ENCODE measurements at regions not wholly inside any gene's neighbourhood (a gene's known extent, or its start where the extent isn't known, plus 50 kb on each side); places are given as distances from the start of the nearest gene placed in this dataset.

GRCh38 chr10:120988751-120989150, 137.6 kb downstream of the WDR11 start:
- Histone ChIP-seq H3K4me3 (ENCODE audit: low read length) (no peak overlapping the region), H4K20me1 (ENCODE audit: insufficient read depth) (no peaks in the 10 kb centered on the region), H3F3A (ENCODE audit: insufficient read depth, low read length, poor library complexity, severe bottlenecking) (no peaks in the 10 kb centered on the region), H3K9me3 (ENCODE audit: low read length) (no peaks in the 10 kb centered on the region), H3K36me3 (ENCODE audit: insufficient read depth, low read length) (no peaks in the 10 kb centered on the region), H3K9ac (ENCODE audit: low read length) (no peak overlapping the region), H3K27me3 (ENCODE audit: insufficient read depth, low read depth, low read length) (no peaks in the 10 kb centered on the region), H2AFZ (ENCODE audit: low read depth, low read length) (no peak overlapping the region), H3K27ac (ENCODE audit: low read length) (no peak overlapping the region), H3K79me2 (replicated peaks; ENCODE audit: insufficient read depth, low read length) (no peaks in the 10 kb centered on the region), H3K4me2 (ENCODE audit: low read length) (no peak overlapping the region), H3K9me2 (ENCODE audit: insufficient read depth, low read length) (no peaks in the 10 kb centered on the region)
- no peak for TF ChIP-seq CTCF (IDR thresholded peaks at IDR 0.05; ENCODE audit: poor library complexity, severe bottlenecking)
- TF ChIP-seq EZH2 (IDR thresholded peaks at IDR 0.05; ENCODE audit: borderline replicate concordance, insufficient read depth, low read length, poor library complexity, severe bottlenecking): no peak
- no peak for TF ChIP-seq EP300 (conservative IDR thresholded peaks at IDR 0.05; ENCODE audit: poor library complexity, severe bottlenecking)
- TF ChIP-seq REST (IDR thresholded peaks at IDR 0.05; ENCODE audit: borderline replicate concordance): no peak
- no peak for TF ChIP-seq POLR2AphosphoS5 (IDR thresholded peaks at IDR 0.05)
- no peak for TF ChIP-seq TAF1 (IDR thresholded peaks at IDR 0.05; ENCODE audit: low read depth)
- no peak for TF ChIP-seq SMC3 (conservative IDR thresholded peaks at IDR 0.05; ENCODE audit: poor library complexity)
- no peak for TF ChIP-seq RAD21 (conservative IDR thresholded peaks at IDR 0.05)
- TF ChIP-seq MXI1 (conservative IDR thresholded peaks at IDR 0.05; ENCODE audit: poor library complexity, severe bottlenecking): no peak

- no peaks in the 10 kb centered on the region for H3F3A ChIP-seq (ENCODE audit: insufficient read depth, low read length, poor library complexity, severe bottlenecking)
- H3K9me3 ChIP-seq (ENCODE audit: low read length): no peaks in the 10 kb centered on the region
- H4K20me1 ChIP-seq (ENCODE audit: insufficient read depth): no peaks in the 10 kb centered on the region
- no peak overlapping the region for H3K27ac ChIP-seq (ENCODE audit: low read length)
- H3K9me2 ChIP-seq (ENCODE audit: insufficient read depth, low read length): no peaks in the 10 kb centered on the region
- H3K4me3 ChIP-seq (ENCODE audit: low read length): no peak overlapping the region
- H3K4me2 ChIP-seq (ENCODE audit: low read length): no peak overlapping the region
- no peaks in the 10 kb centered on the region for H3K79me2 ChIP-seq (replicated peaks; ENCODE audit: insufficient read depth, low read length)
- H2AFZ ChIP-seq (ENCODE audit: low read depth, low read length): no peak overlapping the region
- TF ChIP-seq EP300 (conservative IDR thresholded peaks at IDR 0.05; ENCODE audit: poor library complexity, severe bottlenecking) (no peak), RAD21 (conservative IDR thresholded peaks at IDR 0.05) (no peak), POLR2AphosphoS5 (IDR thresholded peaks at IDR 0.05) (no peak), EZH2 (IDR thresholded peaks at IDR 0.05; ENCODE audit: borderline replicate concordance, insufficient read depth, low read length, poor library complexity, severe bottlenecking) (no peak), CTCF (IDR thresholded peaks at IDR 0.05; ENCODE audit: poor library complexity, severe bottlenecking) (no peak), REST (IDR thresholded peaks at IDR 0.05; ENCODE audit: borderline replicate concordance) (no peak), TAF1 (IDR thresholded peaks at IDR 0.05; ENCODE audit: low read depth) (no peak), SMC3 (conservative IDR thresholded peaks at IDR 0.05; ENCODE audit: poor library complexity) (no peak), MXI1 (conservative IDR thresholded peaks at IDR 0.05; ENCODE audit: poor library complexity, severe bottlenecking) (no peak)
- H3K9ac ChIP-seq (ENCODE audit: low read length): no peak overlapping the region
- H3K36me3 ChIP-seq (ENCODE audit: insufficient read depth, low read length): no peaks in the 10 kb centered on the region
- H3K27me3 ChIP-seq (ENCODE audit: insufficient read depth, low read depth, low read length): no peaks in the 10 kb centered on the region
Observed at GRCh38 chr10:120989279-120989678, 138.1 kb downstream of the WDR11 start.
